Suppressor macrophage (primary cell): ENCODE measurements at regions not wholly inside any gene's neighbourhood (a gene's known extent, or its start where the extent isn't known, plus 50 kb on each side); places are given as distances from the start of the nearest gene placed in this dataset.

Experiments
- DNase-seq, 4 experiments: peaks; one replicate each; pipeline ENCODE4 v3.0.0-alpha.2; 2020 to 2022

DNA sequence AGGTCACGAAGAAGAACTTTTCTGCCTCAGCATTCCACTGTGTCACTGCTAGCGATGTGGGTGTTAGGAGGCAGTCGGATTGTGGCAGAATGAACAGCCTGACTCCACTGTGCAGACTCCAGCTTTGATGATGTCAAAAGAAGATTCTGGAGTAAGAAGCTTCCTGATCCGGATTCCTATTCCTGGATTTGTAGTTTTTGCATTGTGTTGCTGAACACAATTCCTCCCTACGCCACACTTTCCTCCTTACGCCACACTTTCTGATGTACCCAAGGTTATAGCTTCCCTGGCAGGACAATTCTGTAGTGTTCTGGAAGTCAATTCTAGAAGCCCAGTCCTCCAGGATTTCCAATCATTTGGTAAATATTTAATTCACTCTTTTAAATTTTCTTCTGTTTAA is 665.2 kb upstream of the ADGRL2 start:
- no peak for DNase-seq

GRCh38 chr1:81129776-81130175 is 671.0 kb upstream of the ADGRL2 start:
- no peak for DNase-seq

GRCh38 chr1:81129366-81129765 is 671.4 kb upstream of the ADGRL2 start:
- no peak for DNase-seq

DNA sequence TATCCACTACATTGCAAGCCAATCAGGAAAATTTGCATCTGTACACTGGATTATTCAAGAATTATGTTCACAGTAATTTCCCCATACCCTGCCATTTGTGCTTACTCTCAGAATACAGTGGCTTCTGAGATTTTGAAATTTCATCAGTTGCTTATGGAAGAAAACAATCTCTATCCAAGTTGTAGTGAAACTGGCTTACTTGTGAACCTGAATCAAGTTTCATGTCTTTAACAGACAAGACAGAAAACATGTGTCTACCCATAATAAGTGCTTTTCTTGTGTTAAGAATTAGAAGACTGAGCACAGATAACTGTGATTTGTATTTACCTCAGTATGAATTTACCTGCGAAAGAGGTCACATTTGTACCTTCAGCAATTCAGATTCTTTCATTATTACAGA is 672.7 kb upstream of the ADGRL2 start:
- DNase-seq: no peak

- DNase-seq: no peak
Measured at GRCh38 chr1:81126989-81127581, 673.6 kb upstream of the ADGRL2 start.

- peak in 2 of 4 experiments; percentile 56 to 69 for DNase-seq
Measured at GRCh38 chr1:81125672-81126071, 675.1 kb upstream of the ADGRL2 start.

- peak in 3 of 4 experiments; percentile 15 to 78 (median 69) for DNase-seq
Measured at GRCh38 chr1:81121306-81121705, 679.4 kb upstream of the ADGRL2 start.

- peak in 1 of 4 experiments; percentile 4 for DNase-seq
Measured at GRCh38 chr1:81119319-81119718, 681.4 kb upstream of the ADGRL2 start.

DNA sequence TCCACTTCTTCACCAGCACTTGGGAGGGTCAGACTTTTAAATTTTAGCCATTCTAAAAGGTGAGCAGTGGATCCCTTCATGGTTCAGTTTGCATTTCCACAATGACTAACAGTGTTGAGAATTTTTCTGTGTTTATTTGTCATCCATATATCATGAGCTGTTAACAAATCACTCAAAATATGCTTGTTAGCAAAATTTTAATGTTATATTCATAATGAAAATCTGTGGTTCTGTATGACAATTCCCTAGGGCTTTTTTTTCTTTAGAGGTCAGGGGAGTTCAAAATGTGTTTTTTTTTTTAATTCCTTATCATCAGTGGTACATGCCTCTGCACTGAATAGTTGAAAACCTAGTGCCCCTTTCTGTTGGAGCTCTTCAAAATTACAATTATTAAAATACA is 682.2 kb upstream of the ADGRL2 start:
- no peak for DNase-seq

- no peak for DNase-seq
Measured at GRCh38 chr1:81115422-81115821, 685.3 kb upstream of the ADGRL2 start.

DNA sequence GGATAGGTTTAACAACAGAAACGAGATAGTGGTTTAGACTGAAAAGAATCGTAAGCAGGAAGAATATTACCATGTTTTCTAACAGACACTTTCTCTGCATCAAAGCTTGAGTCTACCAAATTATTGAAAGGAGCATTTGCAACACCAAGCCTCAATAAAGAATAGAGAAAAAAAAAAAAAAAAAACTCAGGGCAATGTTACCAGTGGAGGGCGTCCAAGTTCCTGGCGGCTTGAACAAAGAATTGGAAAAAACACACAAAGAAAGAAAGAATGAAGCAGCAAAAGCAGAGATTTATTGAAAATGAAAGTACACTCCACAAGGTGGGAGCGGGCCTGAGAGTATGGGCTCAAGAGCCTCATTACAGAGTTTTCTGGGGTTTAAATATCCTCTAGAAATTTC is 686.5 kb upstream of the ADGRL2 start:
- DNase-seq: no peak

DNA sequence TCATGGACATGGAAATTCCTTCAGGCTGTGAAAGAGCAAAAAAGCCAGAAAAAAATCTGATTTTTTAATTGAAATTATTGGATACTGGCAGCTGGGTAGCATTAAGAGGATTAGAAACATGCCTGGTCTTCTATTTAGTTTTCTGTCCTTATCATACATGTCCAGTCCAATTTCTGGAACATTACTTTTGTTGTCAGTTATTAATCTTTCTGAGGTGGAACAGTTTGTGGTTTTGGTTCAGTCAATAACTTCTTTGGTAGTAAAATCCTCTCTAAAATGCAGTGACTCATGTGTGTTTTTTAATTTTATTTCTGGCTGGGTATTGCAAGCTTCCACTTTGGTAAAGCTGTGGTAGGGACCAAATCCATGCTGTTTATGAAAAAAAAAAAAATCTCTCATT is 687.0 kb upstream of the ADGRL2 start:
- no peak for DNase-seq

GRCh38 chr1:81111818-81112217 is 688.9 kb upstream of the ADGRL2 start:
- peak in 2 of 4 experiments; percentile 10 to 12 for DNase-seq

GRCh38 chr1:81109038-81109437 is 691.7 kb upstream of the ADGRL2 start:
- no peak for DNase-seq

DNA sequence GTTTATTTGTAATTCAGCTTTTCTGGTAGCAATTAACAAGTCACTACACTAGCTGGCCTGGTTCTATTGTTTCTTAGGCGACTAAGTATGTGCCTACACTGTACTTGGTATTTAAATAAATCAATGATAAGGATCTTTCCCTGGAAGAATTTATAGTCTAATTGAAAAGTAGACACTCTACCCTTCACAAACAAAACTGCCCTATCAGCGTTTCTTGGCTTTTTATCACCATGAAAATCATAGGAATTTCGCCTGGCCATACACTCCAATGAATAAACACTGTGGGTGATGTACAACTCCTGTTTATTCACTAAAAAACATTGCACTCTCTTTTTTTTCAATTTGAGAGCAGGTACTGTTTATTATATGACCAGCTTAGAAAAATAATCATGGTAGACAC is 702.9 kb upstream of the ADGRL2 start:
- no peak for DNase-seq

- DNase-seq: no peak
Measured at GRCh38 chr1:81073580-81073979, 727.2 kb upstream of the ADGRL2 start.

- DNase-seq: no peak
Measured at GRCh38 chr1:81071969-81072753, 728.6 kb upstream of the ADGRL2 start.

GRCh38 chr1:81071072-81071858 is 729.5 kb upstream of the ADGRL2 start:
- no peak for DNase-seq

- no peak for DNase-seq
Measured at GRCh38 chr1:81069856-81070255, 730.9 kb upstream of the ADGRL2 start.

DNA sequence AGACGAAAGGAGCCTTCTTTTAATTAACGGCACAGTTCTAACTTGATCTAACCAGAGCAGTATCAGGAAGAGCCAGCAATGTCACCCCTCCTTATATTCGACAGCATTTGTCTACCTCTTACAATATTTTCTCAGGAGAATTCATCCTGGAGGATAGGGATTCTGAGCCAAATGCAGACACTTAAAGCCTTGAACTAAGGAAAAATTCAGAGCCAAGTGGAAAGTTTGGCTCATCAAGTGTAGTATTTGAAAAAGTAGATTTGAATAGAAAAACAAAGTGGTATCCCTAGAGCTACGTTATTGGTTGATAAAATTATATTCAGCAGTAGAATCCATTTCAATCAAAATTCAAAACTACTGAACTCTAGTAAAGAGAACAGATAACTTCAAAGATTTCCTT is 732.0 kb upstream of the ADGRL2 start:
- DNase-seq: no peak

- no peak for DNase-seq
Measured at GRCh38 chr1:81053826-81054225, 746.9 kb upstream of the ADGRL2 start.

- no peak for DNase-seq
Measured at GRCh38 chr1:81052162-81052561, 748.6 kb upstream of the ADGRL2 start.

GRCh38 chr1:81050390-81050789 is 750.3 kb upstream of the ADGRL2 start:
- no peak for DNase-seq

- DNase-seq: no peak
Measured at GRCh38 chr1:81044708-81045107, 756.0 kb upstream of the ADGRL2 start.
